Thymus (tissue), 11 donors: ENCODE measurements at regions not wholly inside any gene's neighbourhood (a gene's known extent, or its start where the extent isn't known, plus 50 kb on each side); places are given as distances from the start of the nearest gene placed in this dataset.

Source experiments
- DNase-seq, 9 donors: peaks; one replicate each; pipeline ENCODE4 v3.0.0-alpha.2; 2013; ENCODE audit warnings: low spot score in 9 of 9, low read depth in 6 of 9, missing footprints in 1 of 9
- H3K27ac ChIP-seq, 2 donors: one replicate each; pipeline ENCODE4 v1.5.1; 2013; ENCODE audit warnings: control low read depth in 1 of 2, low read depth in 1 of 2, low read length in 1 of 2, mild to moderate bottlenecking in 1 of 2, moderate library complexity in 1 of 2
- H3K27me3 ChIP-seq, 2 donors: one replicate each; pipeline ENCODE4 v1.5.1; 2013; ENCODE audit warnings: low read length in 1 of 2; ENCODE audit not compliant: control insufficient read depth in 2 of 2, insufficient read depth in 1 of 2
- H3K36me3 ChIP-seq, 2 donors: one replicate each; pipeline ENCODE4 v1.5.1; 2013; ENCODE audit warnings: low read length in 1 of 2, mild to moderate bottlenecking in 1 of 2, moderate library complexity in 1 of 2; ENCODE audit not compliant: control insufficient read depth in 2 of 2, insufficient read depth in 2 of 2
- H3K4me1 ChIP-seq, 2 donors: one replicate each; pipeline ENCODE4 v1.5.1; 2013; ENCODE audit warnings: low read length in 2 of 2; ENCODE audit not compliant: control insufficient read depth in 2 of 2, insufficient read depth in 2 of 2
- H3K4me3 ChIP-seq, 2 donors: one replicate each; pipeline ENCODE4 v1.5.1; 2013; ENCODE audit warnings: low read length in 2 of 2, control low read depth in 1 of 2, mild to moderate bottlenecking in 1 of 2
- H3K9me3 ChIP-seq, 2 donors: one replicate each; pipeline ENCODE4 v1.5.1; 2013; ENCODE audit warnings: low read length in 1 of 2, mild to moderate bottlenecking in 1 of 2; ENCODE audit not compliant: control insufficient read depth in 2 of 2, insufficient read depth in 1 of 2
- WGBS: extraction: QIAGEN DNeasy Blood & Tissue Kit; methylation state at CpG from one replicate; pipeline ENCODE4 v1.1.7; 2013; 5-methylcytosine and 5-hydroxymethylcytosine counted together
- donor health status: healthy.

DNA sequence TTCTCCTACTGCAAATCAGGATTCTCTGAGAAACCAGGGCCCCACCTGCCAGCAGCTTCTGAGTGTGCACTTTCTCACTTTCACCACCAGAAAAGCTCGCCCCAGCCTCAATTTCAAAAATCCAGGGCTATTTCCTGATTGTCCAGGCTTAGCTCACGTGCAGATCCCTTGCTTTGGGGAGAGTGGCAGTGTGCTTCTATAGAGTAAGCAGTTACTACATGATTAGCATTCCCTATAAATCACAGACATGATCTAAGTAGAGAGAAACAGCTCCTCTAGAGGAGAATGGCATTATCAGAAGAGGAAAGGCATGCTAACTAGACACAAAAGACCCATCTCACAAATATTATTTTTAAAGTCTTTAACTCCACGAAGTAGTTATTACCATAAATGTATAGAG lies 456.0 kb upstream of the PKN2 start:
- Histone ChIP-seq H3K27me3 (no peaks in the 10 kb centered on the region), H3K27ac (no peak overlapping the region), H3K36me3 (no peaks in the 10 kb centered on the region), H3K4me3 (no peak overlapping the region), H3K4me1 (no peaks in the 10 kb centered on the region), H3K9me3 (no peaks in the 10 kb centered on the region)
- DNase-seq: no peak
- WGBS: 85% methylated on average over 3 of the region's 3 CpGs

DNA sequence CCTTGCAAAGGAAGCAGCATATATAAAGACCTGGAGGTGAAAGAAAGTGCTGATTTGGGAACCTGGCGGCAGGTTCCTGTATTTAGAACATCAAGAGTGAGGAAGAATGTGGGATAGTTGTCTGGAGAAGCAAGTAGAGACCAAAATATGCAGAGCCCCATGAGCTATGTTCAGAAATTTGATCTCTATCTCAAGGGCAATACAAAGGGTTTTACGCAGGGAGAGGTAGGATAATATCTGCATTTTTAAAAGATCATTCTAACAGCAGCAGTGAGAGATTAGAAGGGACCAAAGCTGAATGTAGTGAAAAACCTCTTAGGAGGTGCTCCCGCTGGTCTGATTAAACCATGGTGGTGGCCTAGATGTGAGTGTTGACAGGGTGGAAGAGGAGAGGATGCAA lies 453.9 kb upstream of the PKN2 start:
- Histone ChIP-seq H3K4me3 (no peak overlapping the region), H3K4me1 (no peaks in the 10 kb centered on the region), H3K36me3 (no peaks in the 10 kb centered on the region), H3K27me3 (no peaks in the 10 kb centered on the region), H3K9me3 (no peaks in the 10 kb centered on the region), H3K27ac (no peak overlapping the region)
- WGBS: 93% methylated on average over 3 of the region's 3 CpGs
- DNase-seq: no peak

DNA sequence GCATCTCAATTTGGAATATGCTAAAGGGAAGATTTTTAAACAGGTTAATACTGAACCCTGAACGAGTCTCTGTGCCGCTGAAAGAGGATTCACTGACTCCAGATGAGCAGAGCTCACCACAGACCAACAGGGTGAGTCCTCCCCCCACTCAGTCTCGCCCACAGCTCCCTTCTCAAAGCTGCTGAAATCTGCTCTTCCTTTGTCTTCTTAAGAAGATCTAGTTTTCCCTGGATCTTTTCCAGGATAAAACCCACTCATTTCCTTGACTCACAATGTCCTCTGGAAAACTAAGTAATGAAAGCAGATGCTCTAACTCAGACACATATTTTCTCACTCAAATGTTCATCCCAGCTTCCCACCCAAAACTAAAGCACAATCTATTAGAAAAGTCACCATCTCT lies 447.0 kb upstream of the PKN2 start:
- H3K27ac ChIP-seq: no peak overlapping the region
- H3K4me1 ChIP-seq: no peaks in the 10 kb centered on the region
- no peaks in the 10 kb centered on the region for H3K36me3 ChIP-seq
- 68% methylated on average over 3 of the region's 3 CpGs for WGBS
- no peaks in the 10 kb centered on the region for H3K27me3 ChIP-seq
- no peaks in the 10 kb centered on the region for H3K9me3 ChIP-seq
- no peak for DNase-seq
- H3K4me3 ChIP-seq: no peak overlapping the region

DNA sequence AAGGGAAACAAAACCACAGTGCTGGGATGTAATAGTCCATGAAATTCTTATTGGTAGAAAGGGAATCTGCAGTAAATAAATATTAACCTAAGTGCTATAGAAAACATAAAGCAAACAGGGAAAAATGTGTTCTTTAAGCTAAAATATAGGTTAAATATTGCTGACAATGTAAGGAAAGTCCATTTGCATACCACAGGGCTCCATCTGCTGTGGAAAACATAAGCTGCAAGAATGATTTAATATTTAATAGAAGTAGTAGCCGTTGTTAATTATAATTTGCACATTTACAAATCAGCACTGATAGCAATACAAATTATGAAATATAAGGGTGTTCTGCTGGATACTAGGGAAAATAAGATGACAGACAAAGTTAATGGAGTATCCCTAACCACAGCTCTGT lies 444.9 kb upstream of the PKN2 start:
- H3K27ac ChIP-seq: no peak overlapping the region
- H3K36me3 ChIP-seq: no peaks in the 10 kb centered on the region
- no peak overlapping the region for H3K4me3 ChIP-seq
- 94% methylated on average over 1 of the region's 1 CpG for WGBS
- no peaks in the 10 kb centered on the region for H3K4me1 ChIP-seq
- DNase-seq: no peak
- no peaks in the 10 kb centered on the region for H3K27me3 ChIP-seq
- H3K9me3 ChIP-seq: no peaks in the 10 kb centered on the region

DNA sequence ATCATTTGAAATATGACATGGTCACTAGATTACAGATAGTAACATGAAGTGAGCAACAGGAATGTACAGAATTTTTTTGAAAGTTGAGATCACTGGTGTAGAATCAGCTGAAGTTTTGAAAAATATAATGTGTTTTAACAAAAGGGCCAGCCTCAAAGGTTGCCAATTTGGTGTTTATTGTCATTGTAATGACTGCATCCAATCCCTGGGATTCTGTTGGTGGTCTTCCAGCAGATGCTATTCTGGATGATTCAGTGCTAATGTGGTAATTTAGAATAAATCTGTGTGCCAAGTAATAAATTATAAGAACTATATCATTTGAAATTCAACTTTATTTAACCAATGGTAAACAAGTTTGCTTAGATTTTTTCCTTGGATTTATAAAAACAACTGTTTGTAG lies 436.4 kb upstream of the PKN2 start:
- Histone ChIP-seq H3K27me3 (no peaks in the 10 kb centered on the region), H3K27ac (no peak overlapping the region), H3K36me3 (no peaks in the 10 kb centered on the region), H3K4me1 (no peaks in the 10 kb centered on the region), H3K9me3 (no peaks in the 10 kb centered on the region), H3K4me3 (no peak overlapping the region)
- no peak for DNase-seq

DNA sequence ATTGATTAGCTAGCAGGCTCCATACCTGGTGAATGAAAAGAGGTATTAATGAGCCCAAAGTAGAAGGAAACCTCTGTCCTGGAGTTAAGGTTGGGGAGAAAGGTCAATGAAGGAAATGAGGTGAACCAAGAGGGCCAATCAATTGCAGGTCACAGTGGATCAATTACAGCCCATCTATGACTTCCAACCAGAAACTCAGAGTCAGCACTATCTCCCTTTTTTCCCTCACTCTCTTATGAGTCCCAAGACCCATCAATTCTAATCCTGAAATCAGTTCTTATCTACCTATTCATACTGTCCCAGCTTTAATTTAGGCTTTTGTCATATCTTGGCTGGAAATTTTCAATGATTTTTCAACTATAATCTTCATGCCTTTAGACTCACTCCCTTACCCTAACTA lies 433.2 kb upstream of the PKN2 start:
- Histone ChIP-seq H3K4me1 (no peaks in the 10 kb centered on the region), H3K27ac (no peak overlapping the region), H3K27me3 (no peaks in the 10 kb centered on the region), H3K36me3 (no peaks in the 10 kb centered on the region), H3K9me3 (no peaks in the 10 kb centered on the region), H3K4me3 (no peak overlapping the region)
- no peak for DNase-seq

DNA sequence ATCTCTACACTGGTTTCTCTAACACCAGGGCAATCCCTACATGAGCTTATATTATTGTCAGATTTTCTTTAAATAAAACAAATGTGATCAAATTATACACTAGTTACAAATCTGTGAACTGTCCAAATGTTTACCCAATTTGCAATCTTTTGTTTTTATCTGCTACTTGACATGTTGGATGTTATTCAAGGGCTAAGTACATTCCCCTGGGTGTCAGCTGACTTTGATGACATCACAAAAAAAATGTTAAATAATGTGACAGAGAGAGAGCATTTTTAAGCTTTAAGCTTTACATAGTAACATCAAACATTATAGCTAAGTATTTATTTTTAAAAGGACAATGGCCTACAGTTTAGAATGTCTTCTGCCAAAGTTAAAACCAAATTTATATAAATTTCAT lies 431.3 kb upstream of the PKN2 start:
- H3K9me3 ChIP-seq: no peaks in the 10 kb centered on the region
- H3K4me3 ChIP-seq: no peak overlapping the region
- H3K27me3 ChIP-seq: no peaks in the 10 kb centered on the region
- no peak overlapping the region for H3K27ac ChIP-seq
- no peaks in the 10 kb centered on the region for H3K36me3 ChIP-seq
- no peaks in the 10 kb centered on the region for H3K4me1 ChIP-seq
- DNase-seq: no peak

DNA sequence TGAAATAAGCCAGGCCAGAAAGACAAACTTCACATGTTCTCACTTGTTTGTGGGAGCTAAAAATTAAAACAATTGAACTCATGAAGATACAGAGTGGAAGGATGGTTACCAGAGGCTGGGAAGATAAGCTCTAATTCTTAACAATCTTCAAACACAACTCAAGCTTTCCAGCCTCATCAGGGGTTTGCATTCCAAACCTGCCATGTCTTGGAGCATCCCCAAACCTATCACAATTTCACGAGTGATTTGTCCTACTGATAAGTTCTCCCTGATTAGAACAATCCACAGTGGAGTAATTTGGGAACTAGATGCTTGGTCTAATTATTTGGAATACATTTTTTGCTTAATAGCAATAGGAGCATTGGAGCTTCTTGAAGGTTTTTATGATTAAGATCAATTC lies 418.5 kb upstream of the PKN2 start:
- no peaks in the 10 kb centered on the region for H3K36me3 ChIP-seq
- no peak overlapping the region for H3K27ac ChIP-seq
- H3K4me1 ChIP-seq: no peaks in the 10 kb centered on the region
- no peaks in the 10 kb centered on the region for H3K9me3 ChIP-seq
- H3K4me3 ChIP-seq: no peak overlapping the region
- no peak for DNase-seq
- no peaks in the 10 kb centered on the region for H3K27me3 ChIP-seq
- WGBS: 84% methylated on average over 1 of the region's 1 CpG

DNA sequence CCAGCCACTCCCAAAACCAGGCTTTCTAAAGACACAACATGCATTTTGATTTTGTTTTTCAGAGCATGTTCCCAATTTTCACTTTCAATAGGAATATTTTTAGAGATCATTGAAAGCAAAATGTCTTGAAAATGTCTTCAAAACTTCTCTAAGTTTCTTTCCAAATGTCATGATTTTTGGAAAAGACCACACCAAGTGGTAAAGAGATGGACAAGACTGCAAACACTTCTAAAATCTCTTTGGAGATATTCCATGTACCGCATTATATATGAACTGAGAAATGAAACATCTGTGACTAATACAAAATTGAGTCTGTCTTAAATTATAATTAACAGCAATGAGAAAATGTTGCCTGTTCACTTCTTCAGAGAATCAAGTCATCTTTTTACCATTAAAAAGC lies 418.0 kb upstream of the PKN2 start:
- Histone ChIP-seq H3K9me3 (no peaks in the 10 kb centered on the region), H3K36me3 (no peaks in the 10 kb centered on the region), H3K4me1 (no peaks in the 10 kb centered on the region), H3K4me3 (no peak overlapping the region), H3K27ac (no peak overlapping the region), H3K27me3 (no peaks in the 10 kb centered on the region)
- DNase-seq: no peak
- WGBS: 97% methylated on average over 1 of the region's 1 CpG

DNA sequence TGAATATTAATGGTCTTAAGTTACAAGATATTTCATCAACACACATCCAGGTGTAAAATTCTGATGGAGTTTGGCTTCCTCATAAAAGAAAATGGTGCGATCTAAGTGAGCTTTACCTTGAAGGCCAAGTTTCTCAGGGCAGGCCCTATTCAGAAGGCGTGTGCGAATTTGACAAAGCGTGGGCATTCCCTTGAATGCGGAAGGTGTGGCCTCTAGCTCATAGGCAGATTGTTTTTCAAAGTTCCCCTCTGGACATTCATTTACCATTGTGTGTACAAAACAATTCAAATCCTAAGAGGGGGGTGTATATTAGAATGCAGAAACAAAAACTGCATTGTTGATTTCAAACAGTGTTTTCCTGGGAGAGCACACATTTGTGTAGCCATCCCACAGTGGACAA lies 411.9 kb upstream of the PKN2 start:
- Histone ChIP-seq H3K36me3 (no peaks in the 10 kb centered on the region), H3K9me3 (no peaks in the 10 kb centered on the region), H3K4me1 (no peaks in the 10 kb centered on the region), H3K27ac (no peak overlapping the region), H3K4me3 (no peak overlapping the region), H3K27me3 (no peaks in the 10 kb centered on the region)
- 97% methylated on average over 5 of the region's 5 CpGs for WGBS
- DNase-seq: no peak
